Fibroblast of lung (primary cell): ENCODE measurements at regions not wholly inside any gene's neighbourhood (a gene's known extent, or its start where the extent isn't known, plus 50 kb on each side); places are given as distances from the start of the nearest gene placed in this dataset.

Experiments
- DNase-seq, 2 donors: peaks; one replicate each; pipeline versions ENCODE4 v3.0.0 to v3.0.0-alpha.2; 2010; ENCODE audit warnings: low read depth in 2 of 2
- H2AFZ ChIP-seq: 2 replicates; pipeline ENCODE4 v1.5.1; 2012; ENCODE audit warnings: low read length, control low read depth, inconsistent platforms
- H3K27ac ChIP-seq: 2 replicates; pipeline ENCODE4 v1.5.1; 2011; ENCODE audit warnings: low read length, control low read depth; ENCODE audit not compliant: insufficient read depth
- H3K27me3 ChIP-seq: 2 replicates; pipeline ENCODE4 v1.5.1; 2011; ENCODE audit warnings: mild to moderate bottlenecking, low read length; ENCODE audit not compliant: control insufficient read depth, insufficient read depth
- H3K36me3 ChIP-seq: 2 replicates; pipeline ENCODE4 v1.5.1; 2011; ENCODE audit warnings: low read length; ENCODE audit not compliant: control insufficient read depth, insufficient read depth
- H3K4me1 ChIP-seq: 2 replicates; pipeline ENCODE4 v1.5.1; 2011; ENCODE audit warnings: low read length; ENCODE audit not compliant: control insufficient read depth, insufficient read depth; ENCODE audit errors: extremely low read depth
- H3K4me2 ChIP-seq: 2 replicates; pipeline ENCODE4 v1.5.1; 2011; ENCODE audit warnings: low read length, control low read depth; ENCODE audit not compliant: insufficient read depth; ENCODE audit errors: extremely low read depth
- H3K4me3 ChIP-seq, 4 experiments: fragments of 200-600 bp in 1 of 4; sonication (generic) in 1 of 4; replicated peaks in 1 of 4; 2 replicates each; pipeline ENCODE4 v1.5.1; 2011 to 2016; ENCODE audit warnings: low read length in 4 of 4, low read depth in 3 of 4, mild to moderate bottlenecking in 3 of 4, control low read depth in 2 of 4, inconsistent platforms in 1 of 4, mixed read lengths in 1 of 4; ENCODE audit not compliant: insufficient read depth in 1 of 4; ENCODE audit errors: control extremely low read depth in 1 of 4
- H3K79me2 ChIP-seq: 2 replicates; pipeline ENCODE4 v1.5.1; 2012; ENCODE audit warnings: mild to moderate bottlenecking, low read length, inconsistent platforms; ENCODE audit not compliant: control insufficient read depth, insufficient read depth
- H3K9ac ChIP-seq: 2 replicates; pipeline ENCODE4 v1.5.1; 2011; ENCODE audit warnings: mild to moderate bottlenecking, low read length, control low read depth; ENCODE audit not compliant: insufficient read depth
- H3K9me3 ChIP-seq: 2 replicates; pipeline ENCODE4 v1.5.1; 2012; ENCODE audit warnings: low read depth, low read length; ENCODE audit not compliant: control insufficient read depth, insufficient read depth
- H4K20me1 ChIP-seq: 2 replicates; pipeline ENCODE4 v1.5.1; 2011; ENCODE audit warnings: low read length; ENCODE audit not compliant: control insufficient read depth, insufficient read depth; ENCODE audit errors: extremely low read depth
- CTCF ChIP-seq, 2 donors: IDR thresholded peaks in 1 of 2; conservative IDR thresholded peaks in 1 of 2; 1 replicate in 1 of 2; 2 replicates in 1 of 2; pipeline ENCODE4 v1.5.1; 2011 to 2012; ENCODE audit warnings: low read length in 2 of 2, control low read depth in 1 of 2, inconsistent platforms in 1 of 2, low read depth in 1 of 2, mild to moderate bottlenecking in 1 of 2
- EZH2 ChIP-seq: IDR thresholded peaks from 2 replicates; pipeline ENCODE4 v1.5.1; 2012; ENCODE audit warnings: low read length, control low read depth, mild to moderate bottlenecking; ENCODE audit errors: missing control alignments

GRCh38 chr12:88764781-88765480, 184.7 kb upstream of the KITLG start:
- H3K36me3 ChIP-seq, result no peaks in the 10 kb centered on the region
- H4K20me1 ChIP-seq, result no peaks in the 10 kb centered on the region
- H3K4me2 ChIP-seq, result no peak overlapping the region
- H3K4me3 ChIP-seq, result no peak overlapping the region
- H3K27me3 ChIP-seq, result no peaks in the 10 kb centered on the region
- no peak overlapping the region for H2AFZ ChIP-seq
- no peaks in the 10 kb centered on the region for H3K9me3 ChIP-seq
- peaks cover 4% of the 10 kb centered on the region for H3K4me1 ChIP-seq
- H3K79me2 ChIP-seq, result no peaks in the 10 kb centered on the region
- peak; percentile 13 to 28 for DNase-seq
- TF ChIP-seq CTCF (conservative IDR thresholded peaks at IDR 0.05 in 1 of 2, IDR thresholded peaks at IDR 0.05 in 1 of 2; ENCODE audit: low read depth in 1 of 2, low read length in 2 of 2) (no peak), EZH2 (no peak)
- no peak overlapping the region for H3K27ac ChIP-seq
- H3K9ac ChIP-seq, result no peak overlapping the region

- H2AFZ ChIP-seq, result no peak overlapping the region
- H3K36me3 ChIP-seq, result no peaks in the 10 kb centered on the region
- H4K20me1 ChIP-seq, result no peaks in the 10 kb centered on the region
- H3K27me3 ChIP-seq, result no peaks in the 10 kb centered on the region
- no peaks in the 10 kb centered on the region for H3K79me2 ChIP-seq
- H3K4me2 ChIP-seq, result no peak overlapping the region
- no peak overlapping the region for H3K4me3 ChIP-seq
- no peak for TF ChIP-seq CTCF (conservative IDR thresholded peaks at IDR 0.05 in 1 of 2, IDR thresholded peaks at IDR 0.05 in 1 of 2; ENCODE audit: low read depth in 1 of 2, low read length in 2 of 2)
- TF ChIP-seq EZH2, result no peak
- no peak for DNase-seq
- no peak overlapping the region for H3K27ac ChIP-seq
- no peaks in the 10 kb centered on the region for H3K9me3 ChIP-seq
- H3K4me1 ChIP-seq, result peaks cover 4% of the 10 kb centered on the region
- no peak overlapping the region for H3K9ac ChIP-seq
Observed at GRCh38 chr12:88763536-88764100, 183.3 kb upstream of the KITLG start.

GRCh38 chr12:88758176-88758575, 177.9 kb upstream of the KITLG start:
- no peak overlapping the region for H3K9ac ChIP-seq
- no peaks in the 10 kb centered on the region for H3K79me2 ChIP-seq
- no peaks in the 10 kb centered on the region for H3K36me3 ChIP-seq

More at GRCh38 chr12:88758176-88758575, 177.9 kb upstream of the KITLG start:
- TF ChIP-seq CTCF (conservative IDR thresholded peaks at IDR 0.05 in 1 of 2, IDR thresholded peaks at IDR 0.05 in 1 of 2; ENCODE audit: low read depth in 1 of 2, low read length in 2 of 2) (no peak), EZH2 (no peak)
- no peaks in the 10 kb centered on the region for H3K4me1 ChIP-seq
- no peaks in the 10 kb centered on the region for H3K27me3 ChIP-seq
- DNase-seq, result peak in 1 of 2 donors; percentile 13
- no peak overlapping the region for H3K4me3 ChIP-seq
- no peaks in the 10 kb centered on the region for H4K20me1 ChIP-seq
- H3K27ac ChIP-seq, result no peak overlapping the region
- H2AFZ ChIP-seq, result no peak overlapping the region
- no peaks in the 10 kb centered on the region for H3K9me3 ChIP-seq
- H3K4me2 ChIP-seq, result no peak overlapping the region
